ENCODE measurements at regions not wholly inside any gene's neighbourhood (a gene's known extent, or its start where the extent isn't known, plus 50 kb on each side); places are given as distances from the start of the nearest gene placed in this dataset.

GRCh38 chr4:61049018-61049417 lies 151.1 kb upstream of the ADGRL3 start:
- H3K79me2 ChIP-seq = no peaks in the 10 kb centered on the region
- TF ChIP-seq EZH2 (IDR thresholded peaks at IDR 0.05; ENCODE audit: borderline replicate concordance) (no peak), EZH2phosphoT487 (IDR thresholded peaks at IDR 0.05; ENCODE audit: low read depth, severe bottlenecking, unreplicated experiment) (no peak)
- TF ChIP-seq, protein P1, sequence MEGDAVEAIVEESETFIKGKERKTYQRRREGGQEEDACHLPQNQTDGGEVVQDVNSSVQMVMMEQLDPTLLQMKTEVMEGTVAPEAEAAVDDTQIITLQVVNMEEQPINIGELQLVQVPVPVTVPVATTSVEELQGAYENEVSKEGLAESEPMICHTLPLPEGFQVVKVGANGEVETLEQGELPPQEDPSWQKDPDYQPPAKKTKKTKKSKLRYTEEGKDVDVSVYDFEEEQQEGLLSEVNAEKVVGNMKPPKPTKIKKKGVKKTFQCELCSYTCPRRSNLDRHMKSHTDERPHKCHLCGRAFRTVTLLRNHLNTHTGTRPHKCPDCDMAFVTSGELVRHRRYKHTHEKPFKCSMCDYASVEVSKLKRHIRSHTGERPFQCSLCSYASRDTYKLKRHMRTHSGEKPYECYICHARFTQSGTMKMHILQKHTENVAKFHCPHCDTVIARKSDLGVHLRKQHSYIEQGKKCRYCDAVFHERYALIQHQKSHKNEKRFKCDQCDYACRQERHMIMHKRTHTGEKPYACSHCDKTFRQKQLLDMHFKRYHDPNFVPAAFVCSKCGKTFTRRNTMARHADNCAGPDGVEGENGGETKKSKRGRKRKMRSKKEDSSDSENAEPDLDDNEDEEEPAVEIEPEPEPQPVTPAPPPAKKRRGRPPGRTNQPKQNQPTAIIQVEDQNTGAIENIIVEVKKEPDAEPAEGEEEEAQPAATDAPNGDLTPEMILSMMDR (IDR thresholded peaks at IDR 0.05; ENCODE audit: poor library complexity) = no peak
- H3K4me3 ChIP-seq = no peak overlapping the region
- H2AFZ ChIP-seq = no peak overlapping the region
- H3K27me3 ChIP-seq = no peaks in the 10 kb centered on the region
- no peaks in the 10 kb centered on the region for H3K4me1 ChIP-seq (ENCODE audit: insufficient read depth)
- no peaks in the 10 kb centered on the region for H3K9me2 ChIP-seq (replicated peaks; ENCODE audit: insufficient read depth)
- no peak for DNase-seq (ENCODE audit: low spot score)
- no peak overlapping the region for H3K27ac ChIP-seq
- no peaks in the 10 kb centered on the region for H3K36me3 ChIP-seq (replicated peaks; ENCODE audit: insufficient read depth, low read depth)
- no peaks in the 10 kb centered on the region for H4K20me1 ChIP-seq (ENCODE audit: insufficient read depth, poor library complexity, severe bottlenecking)
- no peak overlapping the region for H3K4me2 ChIP-seq
- no peaks in the 10 kb centered on the region for H3K9me3 ChIP-seq (ENCODE audit: low read depth)

- no peaks in the 10 kb centered on the region for H3K36me3 ChIP-seq (replicated peaks; ENCODE audit: insufficient read depth, low read depth)
- no peaks in the 10 kb centered on the region for H3K27me3 ChIP-seq
- TF ChIP-seq, protein P1 (IDR thresholded peaks at IDR 0.05; ENCODE audit: poor library complexity) = no peak
- no peak for TF ChIP-seq EZH2phosphoT487 (IDR thresholded peaks at IDR 0.05; ENCODE audit: low read depth, severe bottlenecking, unreplicated experiment)
- no peak for TF ChIP-seq EZH2 (IDR thresholded peaks at IDR 0.05; ENCODE audit: borderline replicate concordance)
- no peaks in the 10 kb centered on the region for H3K79me2 ChIP-seq
- H3K9me2 ChIP-seq (replicated peaks; ENCODE audit: insufficient read depth) = no peaks in the 10 kb centered on the region
- no peak for DNase-seq (ENCODE audit: low spot score)
- H3K4me3 ChIP-seq = no peak overlapping the region
- no peaks in the 10 kb centered on the region for H3K4me1 ChIP-seq (ENCODE audit: insufficient read depth)
- no peak overlapping the region for H3K27ac ChIP-seq
- no peaks in the 10 kb centered on the region for H3K9me3 ChIP-seq (ENCODE audit: low read depth)
- no peak overlapping the region for H2AFZ ChIP-seq
- WGBS (ENCODE audit: low lambda C conversion rate, missing lambda C conversion rate) = 84% methylated on average over 3 of the region's 3 CpGs
- H3K4me2 ChIP-seq = no peak overlapping the region
- H4K20me1 ChIP-seq (ENCODE audit: insufficient read depth, poor library complexity, severe bottlenecking) = no peaks in the 10 kb centered on the region
Observed at GRCh38 chr4:61067381-61067780, 132.7 kb upstream of the ADGRL3 start.

DNA sequence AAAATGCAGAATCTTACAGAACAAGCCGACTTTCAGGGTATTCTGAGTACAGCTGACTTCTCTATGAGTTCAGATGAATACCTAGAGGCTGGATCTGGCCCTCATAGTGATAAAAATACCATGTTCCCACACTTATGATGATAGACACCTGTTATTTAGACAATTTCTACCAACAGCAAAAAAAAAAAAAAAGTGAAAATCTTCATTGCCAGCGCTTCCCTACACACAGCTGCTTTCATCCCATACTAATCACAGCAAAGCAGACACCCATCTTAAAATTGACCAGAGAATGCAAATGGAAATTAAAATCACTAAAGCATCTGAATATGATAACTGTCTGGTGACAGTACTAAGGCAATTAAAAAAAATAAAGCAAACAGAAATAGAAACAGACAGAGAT lies 132.1 kb upstream of the ADGRL3 start:
- no peak overlapping the region for H3K4me3 ChIP-seq
- no peaks in the 10 kb centered on the region for H4K20me1 ChIP-seq (ENCODE audit: insufficient read depth, poor library complexity, severe bottlenecking)
- H3K9me2 ChIP-seq (replicated peaks; ENCODE audit: insufficient read depth) = no peaks in the 10 kb centered on the region
- H2AFZ ChIP-seq = no peak overlapping the region
- H3K4me2 ChIP-seq = no peak overlapping the region
- H3K9me3 ChIP-seq (ENCODE audit: low read depth) = no peaks in the 10 kb centered on the region
- no peaks in the 10 kb centered on the region for H3K27me3 ChIP-seq
- no peaks in the 10 kb centered on the region for H3K36me3 ChIP-seq (replicated peaks; ENCODE audit: insufficient read depth, low read depth)
- TF ChIP-seq, protein P1 (IDR thresholded peaks at IDR 0.05; ENCODE audit: poor library complexity) = no peak
- TF ChIP-seq EZH2phosphoT487 (IDR thresholded peaks at IDR 0.05; ENCODE audit: low read depth, severe bottlenecking, unreplicated experiment) = no peak
- TF ChIP-seq EZH2 (IDR thresholded peaks at IDR 0.05; ENCODE audit: borderline replicate concordance) = no peak
- 72% methylated on average over 2 of the region's 2 CpGs for WGBS (ENCODE audit: low lambda C conversion rate, missing lambda C conversion rate)
- DNase-seq (ENCODE audit: low spot score) = no peak
- no peaks in the 10 kb centered on the region for H3K79me2 ChIP-seq
- no peak overlapping the region for H3K27ac ChIP-seq
- no peaks in the 10 kb centered on the region for H3K4me1 ChIP-seq (ENCODE audit: insufficient read depth)

GRCh38 chr4:61068745-61069144 lies 131.4 kb upstream of the ADGRL3 start:
- no peaks in the 10 kb centered on the region for H3K9me3 ChIP-seq (ENCODE audit: low read depth)
- H3K27me3 ChIP-seq = no peaks in the 10 kb centered on the region
- H3K27ac ChIP-seq = no peak overlapping the region
- no peak overlapping the region for H3K4me3 ChIP-seq
- H3K4me2 ChIP-seq = no peak overlapping the region
- no peaks in the 10 kb centered on the region for H3K9me2 ChIP-seq (replicated peaks; ENCODE audit: insufficient read depth)
- DNase-seq (ENCODE audit: low spot score) = no peak
- H3K79me2 ChIP-seq = no peaks in the 10 kb centered on the region
- 79% methylated on average over 5 of the region's 5 CpGs for WGBS (ENCODE audit: low lambda C conversion rate, missing lambda C conversion rate)
- H4K20me1 ChIP-seq (ENCODE audit: insufficient read depth, poor library complexity, severe bottlenecking) = no peaks in the 10 kb centered on the region
- TF ChIP-seq, protein P1 (IDR thresholded peaks at IDR 0.05; ENCODE audit: poor library complexity) = no peak
- no peak for TF ChIP-seq EZH2phosphoT487 (IDR thresholded peaks at IDR 0.05; ENCODE audit: low read depth, severe bottlenecking, unreplicated experiment)
- no peak for TF ChIP-seq EZH2 (IDR thresholded peaks at IDR 0.05; ENCODE audit: borderline replicate concordance)
- no peak overlapping the region for H2AFZ ChIP-seq
- H3K4me1 ChIP-seq (ENCODE audit: insufficient read depth) = no peaks in the 10 kb centered on the region
- no peaks in the 10 kb centered on the region for H3K36me3 ChIP-seq (replicated peaks; ENCODE audit: insufficient read depth, low read depth)

Measured in hepatocyte (in vitro differentiated cells).